Prostate gland (tissue), 2 donors: ENCODE measurements at regions not wholly inside any gene's neighbourhood (a gene's known extent, or its start where the extent isn't known, plus 50 kb on each side); places are given as distances from the start of the nearest gene placed in this dataset.

Experiments
- DNase-seq: peaks from one replicate; pipeline ENCODE4 v3.0.0-alpha.2; 2019; ENCODE audit warnings: low spot score
- H3K27ac ChIP-seq, 2 donors: fragments of 200-600 bp; sonication (generic); 2 replicates each; pipeline ENCODE4 v1.5.1; 2017 to 2019
- H3K27me3 ChIP-seq: fragments of 200-600 bp; sonication (generic); replicated peaks from 2 replicates; pipeline ENCODE4 v1.5.1; 2019; ENCODE audit not compliant: insufficient read depth
- H3K36me3 ChIP-seq, 2 donors: fragments of 200-600 bp; sonication (generic); 1 replicate in 1 of 2; 2 replicates in 1 of 2; pipeline versions ENCODE4 v1.5.1 to v1.8.1; 2017 to 2019
- H3K4me1 ChIP-seq: fragments of 200-600 bp; sonication (generic); replicated peaks from 2 replicates; pipeline ENCODE4 v1.5.1; 2019
- H3K4me3 ChIP-seq, 2 donors: fragments of 200-600 bp; sonication (generic); 2 replicates each; pipeline ENCODE4 v1.5.1; 2017 to 2019
- H3K9me3 ChIP-seq: fragments of 200-600 bp; sonication (generic); 2 replicates; pipeline ENCODE4 v1.5.1; 2017
- POLR2A ChIP-seq: fragments of 450-650 bp; IDR thresholded peaks from one replicate; pipeline ENCODE4 v1.6.1; 2016; ENCODE audit warnings: antibody characterized with exemption, mild to moderate bottlenecking
- POLR2AphosphoS5 ChIP-seq: sonication (generic); formaldehyde crosslinking; IDR thresholded peaks from one replicate; pipeline ENCODE4 v1.6.1; 2017; ENCODE audit warnings: antibody characterized with exemption
- WGBS: methylation state at CpG from one replicate; pipeline ENCODE4 v1.1.5; 2018; 5-methylcytosine and 5-hydroxymethylcytosine counted together
- intact Hi-C: fragments of 100-400 bp; cut with DNase I; formaldehyde crosslinking; loops from one replicate; pipeline ENCODE4 v1.14.2; 2022
- TF ChIP-seq, protein P1 (sequence below), 4 experiments: fragments of 200-600 bp in 2 of 4; fragments of 450-650 bp in 2 of 4; sonication (generic) in 2 of 4; IDR thresholded peaks; 1 replicate in 3 of 4; 2 replicates in 1 of 4; pipeline ENCODE4 v1.5.1; 2016 to 2019; ENCODE audit warnings: antibody characterized with exemption in 4 of 4, mild to moderate bottlenecking in 2 of 4, moderate library complexity in 2 of 4

DNA sequence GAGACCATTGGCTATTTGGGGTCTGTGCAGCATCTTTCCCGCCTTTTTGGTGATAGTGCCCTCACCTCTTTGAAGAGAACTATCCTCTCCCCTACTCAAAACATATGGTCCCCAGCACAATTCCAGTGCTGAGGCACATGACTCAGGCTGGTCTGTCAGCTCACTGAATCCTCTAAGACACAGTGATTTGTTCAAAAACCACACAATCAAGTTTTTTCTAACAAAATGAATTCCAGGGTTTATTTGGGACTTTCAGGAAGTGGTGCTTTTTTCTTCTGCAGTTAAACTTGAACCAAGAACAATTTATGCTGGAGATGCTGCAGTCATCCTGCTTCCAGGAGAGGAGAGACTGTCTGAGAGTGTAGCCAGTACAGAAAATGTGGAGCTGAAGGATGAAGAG is 142.5 kb upstream of the LMCD1 start:
- Histone ChIP-seq H3K27me3 (no peaks in the 10 kb centered on the region), H3K4me1 (no peaks in the 10 kb centered on the region), H3K27ac (no peak overlapping the region), H3K36me3 (no peaks in the 10 kb centered on the region), H3K4me3 (no peak overlapping the region), H3K9me3 (no peaks in the 10 kb centered on the region)
- TF ChIP-seq, protein P1, sequence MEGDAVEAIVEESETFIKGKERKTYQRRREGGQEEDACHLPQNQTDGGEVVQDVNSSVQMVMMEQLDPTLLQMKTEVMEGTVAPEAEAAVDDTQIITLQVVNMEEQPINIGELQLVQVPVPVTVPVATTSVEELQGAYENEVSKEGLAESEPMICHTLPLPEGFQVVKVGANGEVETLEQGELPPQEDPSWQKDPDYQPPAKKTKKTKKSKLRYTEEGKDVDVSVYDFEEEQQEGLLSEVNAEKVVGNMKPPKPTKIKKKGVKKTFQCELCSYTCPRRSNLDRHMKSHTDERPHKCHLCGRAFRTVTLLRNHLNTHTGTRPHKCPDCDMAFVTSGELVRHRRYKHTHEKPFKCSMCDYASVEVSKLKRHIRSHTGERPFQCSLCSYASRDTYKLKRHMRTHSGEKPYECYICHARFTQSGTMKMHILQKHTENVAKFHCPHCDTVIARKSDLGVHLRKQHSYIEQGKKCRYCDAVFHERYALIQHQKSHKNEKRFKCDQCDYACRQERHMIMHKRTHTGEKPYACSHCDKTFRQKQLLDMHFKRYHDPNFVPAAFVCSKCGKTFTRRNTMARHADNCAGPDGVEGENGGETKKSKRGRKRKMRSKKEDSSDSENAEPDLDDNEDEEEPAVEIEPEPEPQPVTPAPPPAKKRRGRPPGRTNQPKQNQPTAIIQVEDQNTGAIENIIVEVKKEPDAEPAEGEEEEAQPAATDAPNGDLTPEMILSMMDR (IDR thresholded peaks at IDR 0.05), result no peak
- no peak for TF ChIP-seq POLR2A
- no peak for TF ChIP-seq POLR2AphosphoS5
- intact Hi-C loops, result no loop called here
- no peak for DNase-seq
- WGBS, result 91% methylated on average over 1 of the region's 1 CpG

DNA sequence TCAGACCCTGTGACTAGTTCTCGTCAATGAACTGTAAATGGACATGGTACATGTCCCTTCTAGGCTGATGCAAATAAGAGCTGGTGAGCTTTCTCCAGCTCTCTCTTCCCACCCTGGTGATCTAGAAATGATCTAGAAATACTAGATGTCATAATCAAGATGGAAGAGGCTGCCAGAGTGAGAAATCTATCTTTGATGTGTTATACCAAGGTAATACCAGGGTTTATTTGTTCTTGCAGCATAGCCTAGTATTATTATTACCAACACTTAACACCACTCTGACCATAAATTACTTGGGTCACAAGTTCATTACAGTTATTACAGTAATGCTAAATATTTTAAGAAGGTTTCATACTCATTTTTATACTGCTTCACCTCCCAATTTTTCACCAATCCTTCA is 138.4 kb upstream of the LMCD1 start:
- intact Hi-C loops, result no loop called here
- 97% methylated on average over 1 of the region's 1 CpG for WGBS

DNA sequence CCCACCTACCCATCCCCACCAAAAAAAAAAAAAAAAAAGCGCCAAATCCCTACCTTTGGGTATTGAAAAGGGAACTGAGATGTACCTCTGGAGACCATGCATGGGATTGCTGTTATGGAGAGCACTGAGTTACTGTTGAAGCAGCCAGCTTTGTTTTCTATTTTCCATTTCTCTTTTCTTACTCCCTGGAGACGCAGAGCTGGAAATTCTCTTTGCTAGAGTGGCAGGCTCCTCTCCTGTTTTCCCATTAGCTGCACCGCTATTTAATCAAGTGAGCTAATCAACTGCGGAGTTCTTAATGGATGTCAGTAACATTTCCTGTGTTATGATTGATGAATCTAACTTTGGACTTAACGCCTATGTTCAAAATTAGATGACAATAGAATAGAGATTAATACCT is 136.1 kb upstream of the LMCD1 start:
- 80% methylated on average over 5 of the region's 5 CpGs for whole genome bisulfite sequencing
- intact Hi-C loops, result no loop called here

More for the DNA sequence above, 138.4 kb upstream of the LMCD1 start:
- Histone ChIP-seq H3K4me1 (no peaks in the 10 kb centered on the region), H3K27ac (no peak overlapping the region), H3K4me3 (no peak overlapping the region), H3K27me3 (no peaks in the 10 kb centered on the region), H3K9me3 (no peaks in the 10 kb centered on the region), H3K36me3 (no peaks in the 10 kb centered on the region)
- TF ChIP-seq, protein P1 (IDR thresholded peaks at IDR 0.05), result no peak
- TF ChIP-seq POLR2AphosphoS5, result no peak
- no peak for TF ChIP-seq POLR2A
- DNase-seq, result no peak

DNA sequence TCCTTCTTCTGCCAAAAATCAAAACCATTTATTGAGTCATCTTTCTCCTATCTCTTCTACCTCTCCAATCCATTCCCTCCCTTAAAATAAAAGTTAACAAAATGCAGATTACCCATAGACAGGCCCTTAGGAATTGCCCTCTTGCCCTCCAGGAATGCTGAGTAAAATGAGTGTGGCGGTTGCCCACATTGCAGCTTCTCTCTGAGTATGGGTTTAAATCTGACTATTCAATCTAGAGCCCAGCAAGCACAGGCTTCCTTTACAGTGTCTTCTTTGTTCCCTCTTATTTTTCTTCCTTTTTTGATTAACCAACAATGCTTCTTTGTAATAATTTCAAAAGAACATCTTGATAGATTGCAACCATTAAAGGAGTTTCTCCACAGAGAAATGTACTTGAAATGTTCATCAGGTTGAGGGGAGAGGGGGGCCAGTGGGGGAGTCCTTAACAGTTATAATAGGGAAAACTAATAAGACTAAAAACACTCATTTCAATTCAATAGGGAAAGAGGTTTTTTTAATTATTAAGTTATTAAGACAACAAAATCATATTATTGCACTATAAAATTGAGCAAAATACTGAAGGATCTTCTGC is 135.3 kb upstream of the LMCD1 start:
- Histone ChIP-seq H3K36me3 (no peaks in the 10 kb centered on the region), H3K27me3 (no peaks in the 10 kb centered on the region), H3K9me3 (no peaks in the 10 kb centered on the region), H3K27ac (no peak overlapping the region), H3K4me3 (no peak overlapping the region), H3K4me1 (no peaks in the 10 kb centered on the region)
- TF ChIP-seq POLR2A (no peak), POLR2AphosphoS5 (no peak)
- TF ChIP-seq, protein P1 (IDR thresholded peaks at IDR 0.05), result no peak
- no peak for DNase-seq
- WGBS, result 80% methylated on average over 1 of the region's 1 CpG
- intact Hi-C loops, result no loop called here

More for the DNA sequence above, 136.1 kb upstream of the LMCD1 start:
- Histone ChIP-seq H3K27ac (no peak overlapping the region), H3K4me1 (no peaks in the 10 kb centered on the region), H3K4me3 (no peak overlapping the region), H3K36me3 (no peaks in the 10 kb centered on the region), H3K9me3 (no peaks in the 10 kb centered on the region), H3K27me3 (no peaks in the 10 kb centered on the region)
- no peak for DNase-seq
- no peak for TF ChIP-seq POLR2AphosphoS5

DNA sequence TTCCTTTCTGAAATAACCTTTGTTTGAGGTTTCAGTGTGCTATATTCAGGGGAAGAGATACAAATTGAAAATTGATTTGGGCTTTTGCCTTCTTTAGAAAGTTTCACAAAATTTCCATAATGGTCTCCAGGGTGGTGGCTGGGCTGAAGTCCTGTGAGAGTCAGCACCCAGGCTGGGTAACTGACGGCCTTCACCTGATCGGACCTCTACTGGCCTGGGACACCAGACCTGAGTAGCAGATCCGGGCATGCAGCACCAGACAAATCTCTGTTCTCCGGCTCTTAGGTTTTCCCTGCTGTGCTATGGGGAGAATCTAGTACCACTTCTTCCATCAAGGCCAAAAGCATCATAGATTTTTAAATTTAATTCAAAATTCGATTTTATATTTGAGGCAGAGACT is 133.0 kb upstream of the LMCD1 start:
- TF ChIP-seq POLR2AphosphoS5 (no peak), POLR2A (no peak)
- TF ChIP-seq, protein P1 (IDR thresholded peaks at IDR 0.05), result no peak
- Histone ChIP-seq H3K27me3 (no peaks in the 10 kb centered on the region), H3K36me3 (no peaks in the 10 kb centered on the region), H3K4me3 (no peak overlapping the region), H3K4me1 (no peaks in the 10 kb centered on the region), H3K27ac (no peak overlapping the region), H3K9me3 (no peaks in the 10 kb centered on the region)
- intact Hi-C loops, result no loop called here
- WGBS, result 92% methylated on average over 5 of the region's 5 CpGs
- DNase-seq, result no peak
